ENCODE measurements at regions not wholly inside any gene's neighbourhood (a gene's known extent, or its start where the extent isn't known, plus 50 kb on each side); places are given as distances from the start of the nearest gene placed in this dataset.

GRCh38 chr14:101234244-101234937 lies 326.9 kb upstream of the DIO3 start:
- TF ChIP-seq CTCF (conservative IDR thresholded peaks at IDR 0.05; ENCODE audit: low read depth, low read length) (no peak), EZH2 (IDR thresholded peaks at IDR 0.05; ENCODE audit: borderline replicate concordance, low read depth, low read length, poor library complexity, severe bottlenecking) (no peak)

Measured in A673 (cell line).